HL-60/S4 (cell line): ENCODE measurements at regions not wholly inside any gene's neighbourhood (a gene's known extent, or its start where the extent isn't known, plus 50 kb on each side); places are given as distances from the start of the nearest gene placed in this dataset.

Source experiments
- in situ Hi-C: fragments of 300-500 bp; cut with MboI; formaldehyde crosslinking; loops from 2 replicates; pipeline ENCODE4 v1.14.3; 2022; ENCODE audit warnings: low sequenced_read_pairs

DNA sequence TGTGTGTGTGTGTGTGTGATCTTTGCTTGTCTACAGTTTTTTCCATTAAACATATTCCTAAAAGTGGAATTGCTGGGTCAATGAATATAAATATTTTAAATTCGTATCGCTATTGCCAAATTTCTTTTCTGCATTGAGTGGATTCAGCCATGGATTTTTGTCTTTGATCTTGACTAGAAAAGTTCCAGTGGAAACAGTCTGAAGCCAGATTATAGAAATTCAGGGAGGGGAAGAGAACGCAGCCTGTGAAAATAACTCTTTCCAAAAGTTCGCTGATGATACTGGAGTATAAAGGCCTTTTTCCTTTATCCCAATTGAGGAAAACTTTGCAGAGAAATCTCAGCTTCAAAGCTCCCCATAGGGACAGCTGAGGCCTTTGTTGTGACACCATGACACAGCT, 292.3 kb upstream of the CD180 start:
- in situ Hi-C loops, result no loop called here

DNA sequence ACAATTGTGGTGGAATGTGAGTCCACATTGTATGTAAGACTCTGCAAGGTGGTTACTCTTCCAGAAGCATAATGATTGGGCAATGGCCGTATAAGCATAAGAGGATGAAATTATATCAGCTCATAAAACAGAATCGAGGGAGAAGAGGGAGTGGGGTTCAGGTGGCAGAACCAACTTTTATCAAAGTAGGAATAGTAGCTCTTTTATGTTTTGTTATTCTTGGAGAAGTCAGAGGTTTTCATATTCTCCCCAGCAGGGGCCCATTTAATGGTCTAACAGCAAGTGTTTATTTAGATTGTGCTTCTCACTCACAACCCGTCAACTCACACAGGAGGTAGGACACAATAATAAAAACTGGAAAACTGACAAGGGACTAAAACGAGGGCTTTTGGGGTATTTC, 291.3 kb upstream of the CD180 start:
- in situ Hi-C loops, result no loop called here

DNA sequence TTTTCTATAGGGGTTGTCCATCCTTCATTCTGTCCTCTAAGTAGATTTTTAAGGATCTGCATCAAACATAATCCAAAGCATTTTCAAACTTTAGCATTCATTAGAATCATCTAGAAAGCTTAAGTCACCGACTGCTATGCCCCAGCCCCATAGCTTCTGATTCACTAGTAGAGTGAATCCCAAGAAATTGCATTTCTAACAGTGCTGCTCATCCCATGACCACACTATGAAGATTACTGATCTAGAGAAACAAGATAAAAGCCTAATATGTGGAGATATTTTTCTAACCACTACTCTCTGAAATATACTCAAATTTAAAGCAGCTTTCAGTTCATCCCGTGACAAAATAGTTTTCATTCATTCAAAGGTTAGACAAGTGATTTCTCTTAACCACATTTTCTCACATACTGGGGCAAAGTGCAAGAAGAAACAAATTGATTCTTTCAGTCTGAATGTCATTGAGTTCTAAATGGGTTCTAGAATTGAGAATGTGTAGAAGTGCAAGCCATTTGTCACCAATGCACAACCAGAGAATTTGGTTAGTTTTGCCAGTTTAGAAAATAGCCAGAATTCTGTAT, 286.9 kb upstream of the CD180 start:
- in situ Hi-C loops, result no loop called here

DNA sequence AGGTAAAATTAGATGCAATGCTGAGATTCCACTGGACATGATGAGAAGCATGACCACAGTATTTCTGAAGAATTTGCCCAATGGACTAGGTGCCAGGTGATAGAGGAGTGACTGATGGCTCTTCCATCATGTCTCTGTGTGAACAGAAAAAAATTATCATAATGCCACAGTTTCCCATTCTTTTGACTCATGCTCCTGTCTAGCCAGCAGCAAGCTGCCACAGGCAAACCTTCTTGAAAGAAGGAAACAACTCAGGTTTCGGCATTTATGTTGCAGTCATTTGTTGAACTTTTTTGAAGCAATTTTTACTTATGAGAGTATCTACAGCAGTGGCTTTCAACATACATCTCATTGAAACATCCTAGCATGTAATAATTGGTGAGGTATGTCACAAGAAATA, 284.8 kb upstream of the CD180 start:
- in situ Hi-C loops, result no loop called here

DNA sequence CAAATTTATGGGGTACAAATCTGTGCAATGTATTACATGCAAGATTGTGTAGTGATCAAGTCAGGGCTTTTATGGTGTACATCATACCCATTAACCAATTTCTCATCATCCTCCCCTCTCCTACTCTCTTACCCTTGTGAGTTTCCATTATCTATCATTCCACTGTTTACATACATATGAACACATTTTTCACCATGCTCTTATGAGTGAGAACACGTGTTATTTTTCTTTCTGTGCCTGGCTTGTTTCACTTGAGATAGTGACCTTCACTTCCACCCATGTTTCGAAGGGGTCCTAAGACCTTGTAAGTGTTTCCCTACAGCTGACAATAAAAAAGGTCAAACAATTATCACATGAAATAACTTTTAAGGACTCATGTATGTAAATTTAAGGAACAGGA, 281.7 kb upstream of the CD180 start:
- in situ Hi-C loops, result no loop called here

DNA sequence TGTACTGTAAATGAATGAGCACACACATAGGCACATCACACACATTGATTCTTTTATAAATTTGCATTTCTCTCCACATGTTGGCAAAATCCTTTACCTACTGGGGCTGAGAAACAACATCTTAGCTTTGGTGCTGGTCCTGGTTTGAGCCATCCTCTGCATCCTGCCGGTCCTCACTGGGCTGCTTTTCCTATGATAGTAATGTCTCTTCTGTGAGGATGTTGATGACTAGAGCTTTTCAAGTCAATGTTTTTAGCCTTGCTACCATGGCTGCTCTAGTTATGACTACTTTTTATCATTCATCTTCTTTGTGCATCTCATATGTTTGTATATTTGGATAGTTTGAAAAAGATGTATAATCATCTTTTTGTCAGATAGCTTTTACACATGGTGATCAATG, 280.4 kb upstream of the CD180 start:
- in situ Hi-C loops, result no loop called here

DNA sequence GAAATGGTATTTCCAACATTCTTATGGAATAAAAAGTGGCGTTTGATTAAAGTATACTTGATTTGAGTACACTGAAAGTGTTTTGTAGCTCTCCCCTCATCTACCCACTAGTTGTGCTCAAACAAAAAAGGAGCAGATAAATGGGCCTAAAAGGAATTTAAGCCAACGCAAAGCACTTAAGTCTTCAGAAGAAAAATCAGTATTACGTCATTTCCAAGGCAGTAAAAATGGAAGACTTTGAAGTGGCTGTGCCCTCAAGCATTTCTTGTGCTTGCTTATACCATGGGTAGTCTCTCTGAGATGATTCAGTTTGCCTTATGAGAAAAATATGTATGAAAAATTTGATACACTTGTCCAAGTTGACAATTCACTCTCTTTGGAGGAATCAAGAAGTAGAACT, 279.9 kb upstream of the CD180 start:
- in situ Hi-C loops, result no loop called here

DNA sequence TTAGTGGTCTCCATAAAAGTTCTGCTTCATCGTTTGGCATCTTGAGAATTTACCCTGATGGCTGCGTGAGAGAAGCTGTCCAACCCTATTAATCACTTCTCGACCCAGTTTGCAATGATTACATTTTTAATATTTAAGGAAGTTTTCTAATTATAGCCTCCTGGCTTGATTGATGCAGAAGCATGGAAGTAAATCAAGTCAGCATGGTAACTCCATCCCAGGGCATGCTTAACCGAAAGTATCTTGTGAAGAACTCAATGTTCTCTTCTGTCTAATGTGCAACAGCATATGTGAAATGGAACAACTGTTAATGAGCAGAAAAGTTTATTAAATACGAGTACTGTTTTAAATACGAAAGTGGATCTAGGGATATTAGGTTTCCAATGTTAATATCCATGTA, 278.9 kb upstream of the CD180 start:
- in situ Hi-C loops, result no loop called here

DNA sequence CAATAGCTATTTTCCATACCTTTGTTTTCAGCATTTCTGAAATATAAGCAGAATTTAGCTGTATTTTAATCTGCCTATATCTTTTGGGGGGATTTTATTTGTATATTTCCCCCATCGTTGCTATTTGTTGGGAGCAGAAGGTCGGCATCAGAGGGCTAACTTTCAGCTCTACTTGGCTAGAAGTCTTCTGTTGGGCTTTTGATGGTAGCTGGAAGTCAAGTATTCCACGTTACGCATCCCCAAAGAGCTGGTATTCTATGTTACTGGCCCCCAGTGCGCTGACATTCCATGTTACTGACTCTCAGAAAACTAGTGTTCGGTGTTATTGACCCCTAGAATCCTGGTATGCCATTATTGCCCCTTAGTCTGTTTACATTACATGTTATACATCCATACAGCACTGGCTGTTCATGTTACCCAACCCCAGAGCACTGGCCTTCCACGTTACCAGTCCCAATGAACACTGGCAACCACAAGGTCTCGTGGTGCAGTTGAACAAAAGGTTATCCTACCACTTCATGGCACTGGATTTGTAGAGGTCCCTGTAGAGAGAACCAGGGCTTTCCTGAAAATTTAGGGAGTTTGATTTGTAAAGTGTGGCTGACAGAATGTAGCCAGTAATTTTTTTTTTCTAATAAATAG, 278.1 kb upstream of the CD180 start:
- in situ Hi-C loops, result no loop called here

DNA sequence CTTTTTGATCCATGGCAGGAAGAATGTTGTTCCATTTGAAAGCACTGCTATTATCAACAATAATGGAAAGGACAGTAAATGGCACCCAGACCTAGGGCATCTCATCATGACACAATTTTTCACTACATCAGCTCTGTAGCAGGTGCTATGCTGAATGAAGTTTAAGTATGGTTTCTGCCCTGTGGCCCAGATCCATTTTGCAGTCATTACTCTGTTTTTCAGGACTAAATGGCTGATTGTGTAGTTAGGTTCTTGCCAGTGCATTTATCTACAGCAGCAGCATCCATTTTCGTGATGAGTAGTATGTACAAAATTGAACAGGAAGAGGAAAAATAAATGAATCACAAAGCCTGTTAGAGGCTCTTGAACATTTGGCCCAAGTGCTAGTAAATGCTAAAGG, 270.5 kb upstream of the CD180 start:
- in situ Hi-C loops, result no loop called here

DNA sequence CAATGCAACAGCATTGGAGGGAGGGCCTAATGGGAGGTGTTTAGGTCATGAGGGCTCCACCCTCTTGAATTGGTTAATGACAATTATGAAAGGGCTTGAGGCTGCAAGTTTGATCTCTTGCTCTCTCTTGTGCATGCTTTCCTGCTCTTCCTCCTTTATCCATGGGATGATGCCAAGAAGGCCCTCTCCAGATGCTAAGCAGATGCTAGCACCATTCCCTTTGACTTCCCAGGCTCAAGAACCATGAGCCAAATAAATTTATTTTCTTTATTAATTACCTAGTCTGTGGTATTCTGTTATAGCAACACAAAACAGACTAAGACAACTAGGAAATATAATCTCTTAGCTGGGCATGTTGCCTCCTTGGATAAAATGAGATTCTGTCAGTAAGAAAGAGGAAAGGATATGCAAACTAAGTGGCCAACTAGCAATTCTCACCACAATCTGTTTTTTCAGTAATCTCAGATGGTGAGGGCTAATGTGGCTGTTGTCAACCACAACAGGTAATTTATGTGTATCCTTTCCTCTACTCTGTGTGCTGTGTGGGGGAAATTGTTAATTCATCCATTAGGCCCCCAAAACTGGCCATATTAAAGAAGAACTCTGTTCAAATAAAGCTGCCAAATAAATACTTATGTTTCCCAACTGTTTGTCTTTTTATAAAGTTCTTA, 269.1 kb upstream of the CD180 start:
- in situ Hi-C loops, result no loop called here

DNA sequence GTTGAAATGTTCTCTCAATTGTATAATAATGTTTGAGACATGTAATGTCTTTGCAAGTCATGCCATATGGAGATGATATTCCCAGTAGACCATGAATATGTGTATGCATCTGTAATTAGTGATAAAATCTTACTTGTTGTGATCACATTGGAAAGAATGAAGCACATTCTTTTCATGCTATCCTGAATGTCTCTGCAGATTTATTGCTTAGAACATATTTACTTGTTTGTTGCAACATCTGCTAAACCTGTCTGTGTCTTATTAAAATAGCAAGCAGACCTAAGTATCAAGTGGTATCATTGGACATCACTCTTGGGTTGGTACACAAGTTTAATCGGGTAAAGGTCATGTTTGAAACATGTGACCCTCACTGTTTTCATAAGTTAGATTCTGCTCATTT, 265.5 kb upstream of the CD180 start:
- in situ Hi-C loops, result no loop called here

DNA sequence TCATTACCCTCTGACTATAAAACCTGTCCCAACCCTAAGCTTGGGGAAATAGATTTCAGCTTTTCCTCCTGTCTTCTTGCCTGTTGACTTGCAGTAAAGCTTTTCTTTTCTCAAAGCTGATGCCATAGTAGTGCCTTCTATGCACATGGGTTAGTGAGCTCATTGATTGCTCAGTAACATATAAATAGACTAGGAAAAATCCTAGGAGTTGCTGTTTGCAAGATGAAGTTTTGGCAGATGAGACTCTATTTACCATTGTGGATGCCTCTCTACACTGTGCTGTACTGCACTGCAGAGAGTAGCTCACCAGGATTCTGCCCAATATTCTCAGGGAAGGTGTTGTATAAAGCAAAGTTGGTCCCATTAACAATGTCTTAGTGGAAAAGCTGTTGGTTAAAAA, 262.7 kb upstream of the CD180 start:
- in situ Hi-C loops, result no loop called here

DNA sequence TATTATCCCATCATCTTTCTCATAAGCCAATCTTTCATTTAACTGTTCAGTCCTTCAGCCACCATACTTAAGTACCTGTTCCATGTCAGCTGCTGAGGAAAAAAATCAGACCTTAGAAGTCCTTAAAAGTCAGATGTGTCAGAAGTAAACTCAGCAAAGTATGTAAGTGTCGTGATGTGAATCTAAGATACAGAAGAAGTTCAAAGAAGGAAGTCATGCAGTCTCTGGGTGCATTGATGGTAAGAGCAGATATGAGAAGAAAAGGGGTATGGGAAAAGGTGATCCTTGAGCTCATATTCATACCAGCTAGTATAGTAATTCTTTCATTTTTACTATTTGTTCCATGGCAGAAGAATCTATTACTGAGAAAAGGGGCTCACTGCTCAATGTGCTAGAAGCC, 259.4 kb upstream of the CD180 start:
- in situ Hi-C loops, result no loop called here

DNA sequence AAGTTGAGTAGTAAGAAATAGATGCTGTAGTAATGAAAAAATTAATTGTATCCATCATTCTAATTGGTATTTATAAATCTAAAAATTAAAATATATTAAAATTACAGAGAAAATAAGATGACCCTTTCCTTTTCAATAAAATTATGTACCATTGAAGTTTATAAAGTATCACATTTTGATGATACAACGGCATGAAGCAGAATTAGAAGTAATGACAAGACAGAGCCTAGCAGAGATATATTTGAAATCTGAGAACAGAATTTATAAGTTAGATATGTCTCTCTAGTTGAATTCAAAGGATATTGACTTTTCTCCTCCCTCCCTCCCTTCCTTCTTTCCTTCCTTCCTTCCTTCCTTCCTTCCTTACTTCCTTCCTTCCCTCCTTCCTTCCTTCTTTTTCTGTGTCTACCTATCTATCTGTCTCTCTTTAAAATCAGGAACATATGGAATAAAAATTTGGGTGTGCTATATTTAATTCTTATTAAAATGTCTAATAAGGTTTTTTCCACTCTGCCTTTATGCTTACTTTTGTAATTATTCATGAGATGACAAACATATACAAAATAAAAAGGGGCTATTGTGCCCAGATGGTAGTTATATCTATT, 258.5 kb upstream of the CD180 start:
- in situ Hi-C loops, result no loop called here

DNA sequence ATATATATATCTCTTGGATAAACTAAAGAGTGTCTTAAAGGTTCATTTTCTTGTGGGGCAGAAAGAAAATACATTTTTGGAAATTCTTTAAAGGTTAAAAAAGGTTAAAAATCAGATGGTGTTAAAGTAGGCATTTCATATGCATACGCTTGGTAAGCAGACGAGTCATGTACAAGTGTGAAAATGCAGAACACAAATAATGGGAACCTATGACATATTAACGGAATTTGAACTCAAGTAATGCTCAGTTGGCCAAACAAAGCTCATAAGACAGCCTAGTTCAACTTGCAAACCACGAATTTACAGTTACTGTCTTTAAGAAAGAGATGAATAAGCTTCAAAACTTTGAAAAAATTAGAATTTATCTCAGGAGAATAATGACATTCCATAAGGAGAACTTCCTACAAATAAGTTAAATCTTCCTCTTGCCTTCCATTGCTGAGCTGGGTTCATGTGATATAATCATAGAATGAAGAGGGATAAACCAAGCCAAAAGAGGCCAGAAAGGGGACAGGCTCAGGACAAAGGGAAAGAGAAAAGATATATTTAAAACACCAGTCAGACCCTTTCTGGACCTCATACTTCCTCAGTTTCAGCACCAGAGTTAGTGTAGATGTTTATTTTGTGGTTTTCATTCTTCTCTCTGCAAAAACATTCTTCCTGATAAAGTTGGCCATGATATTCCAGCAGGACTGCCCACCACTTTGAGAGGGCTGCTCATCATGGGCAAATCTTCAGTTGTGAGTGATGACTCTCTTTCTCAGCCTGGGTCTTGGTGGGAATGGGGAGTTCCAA, 256.7 kb upstream of the CD180 start:
- in situ Hi-C loops, result no loop called here

DNA sequence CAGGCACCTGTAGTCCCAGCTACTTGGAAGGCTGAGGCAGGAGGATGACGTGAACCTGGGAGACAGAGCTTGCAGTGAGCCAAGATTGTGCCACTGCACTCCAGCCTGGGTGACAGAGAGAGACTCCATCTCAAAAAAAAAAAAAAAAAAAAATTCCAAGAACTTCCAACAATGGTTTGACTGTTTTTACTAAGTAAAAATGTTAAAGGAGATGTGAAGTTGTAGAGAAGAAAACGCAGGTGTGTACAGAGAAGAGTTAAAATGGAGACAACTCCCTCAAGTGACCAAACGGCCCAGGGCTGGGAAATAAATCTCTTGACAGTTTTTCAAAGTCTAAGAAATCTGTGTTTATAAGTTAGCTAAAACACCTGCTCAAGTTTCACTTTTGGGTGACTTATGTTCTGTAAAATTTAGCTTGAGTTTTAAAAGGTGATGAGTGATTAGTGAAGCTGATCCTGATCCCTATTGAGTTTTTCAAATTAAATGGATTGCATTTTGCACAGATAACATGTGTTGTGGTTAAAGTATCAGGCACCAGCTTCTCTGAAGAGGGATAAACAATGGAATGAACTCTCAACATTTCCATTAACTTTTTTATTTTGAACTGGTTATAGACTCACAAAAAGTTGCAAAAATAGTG, 255.2 kb upstream of the CD180 start:
- in situ Hi-C loops, result no loop called here

DNA sequence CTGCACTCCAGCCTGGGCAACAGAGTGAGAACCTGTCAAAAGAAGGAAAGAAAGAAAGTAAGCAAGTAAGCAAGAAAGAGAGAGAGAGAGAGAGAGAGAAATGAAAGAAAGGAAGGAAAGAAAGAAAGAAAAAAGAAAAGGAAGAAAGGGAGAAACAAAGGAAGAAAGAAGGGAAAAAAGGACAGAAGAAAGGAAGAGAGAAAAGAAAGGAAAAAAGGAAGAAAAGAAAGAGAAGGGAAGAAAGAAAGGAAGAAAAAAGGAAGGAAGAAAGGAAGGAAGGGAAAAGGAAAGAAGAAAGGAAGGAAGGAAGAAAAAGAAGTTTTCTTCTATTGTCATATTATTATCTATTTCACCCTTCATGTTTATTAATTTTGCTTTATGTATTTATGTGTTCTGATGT, 251.1 kb upstream of the CD180 start:
- in situ Hi-C loops, result no loop called here

DNA sequence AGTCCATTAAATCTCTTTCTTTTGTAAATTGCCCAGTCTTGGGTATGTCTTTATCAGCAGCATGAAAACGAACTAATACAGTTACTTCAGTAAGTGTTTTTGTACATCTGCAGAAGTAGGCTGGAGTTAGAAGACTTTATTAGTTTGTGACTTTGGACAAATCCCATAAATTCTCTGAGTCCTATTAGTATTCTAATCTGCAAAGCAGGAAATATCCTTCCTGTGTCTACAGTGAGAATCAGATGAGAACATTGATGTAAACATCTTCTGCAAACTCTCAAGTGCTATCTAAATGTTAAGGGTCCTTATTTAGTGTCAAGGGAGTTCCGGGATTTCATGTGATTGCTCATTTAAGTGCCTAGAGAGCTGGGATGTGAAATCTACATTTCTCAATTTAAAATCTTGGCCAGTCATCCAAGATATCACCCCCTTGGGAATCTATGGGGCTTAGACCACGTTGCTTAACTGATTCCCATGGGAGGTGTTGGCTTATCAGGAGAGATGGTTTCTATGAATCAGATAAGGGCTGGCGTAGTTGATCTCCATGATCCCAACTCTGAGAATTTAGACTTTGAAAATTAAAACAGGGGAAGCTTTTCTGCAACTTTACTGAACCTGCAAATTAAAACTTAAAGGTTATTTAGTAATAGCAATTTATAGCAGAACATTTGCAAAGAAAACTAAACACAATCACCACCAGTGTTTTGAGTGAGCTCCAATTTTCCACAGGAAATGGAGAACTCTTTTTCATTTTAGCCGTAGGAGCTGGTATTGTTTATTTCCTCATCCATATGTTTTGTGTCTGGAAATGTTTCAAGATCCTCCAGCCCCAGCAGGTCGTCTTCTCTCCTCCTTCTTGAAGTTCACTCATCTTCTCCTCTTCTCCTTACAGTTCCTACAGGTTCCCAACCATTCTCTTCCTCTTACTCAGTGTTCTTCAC, 241.6 kb upstream of the CD180 start:
- in situ Hi-C loops, result no loop called here

DNA sequence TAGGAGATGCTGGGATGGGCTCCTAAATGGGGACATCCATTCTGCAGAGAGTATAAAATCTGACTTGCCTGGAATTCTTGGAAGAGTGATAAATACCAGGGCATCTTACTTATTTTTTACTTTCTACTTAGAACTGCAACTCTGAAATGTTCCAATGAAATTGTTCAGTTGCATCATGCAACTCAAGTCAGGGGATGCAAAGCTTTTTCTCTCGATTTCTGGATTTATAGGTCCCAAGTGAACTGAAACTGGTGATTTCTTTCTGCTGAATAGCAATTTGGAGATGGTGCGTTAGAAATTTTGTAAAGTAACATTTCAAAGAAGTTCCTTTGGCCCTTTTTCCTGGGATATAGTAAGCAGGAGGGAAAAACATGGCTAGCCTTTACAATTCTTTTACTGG, 238.4 kb upstream of the CD180 start:
- in situ Hi-C loops, result no loop called here
